Astrocyte (in vitro differentiated cells and primary cell): ENCODE measurements at regions not wholly inside any gene's neighbourhood (a gene's known extent, or its start where the extent isn't known, plus 50 kb on each side); places are given as distances from the start of the nearest gene placed in this dataset.

Source experiments
- CTCF ChIP-seq: IDR thresholded peaks from 2 replicates; pipeline ENCODE4 v1.5.1; 2011; ENCODE audit warnings: low read depth, mild to moderate bottlenecking, inconsistent platforms, low read length, moderate library complexity; ENCODE audit not compliant: insufficient read depth
- EZH2 ChIP-seq: IDR thresholded peaks from 2 replicates; pipeline ENCODE4 v1.6.1; 2012; ENCODE audit warnings: mild to moderate bottlenecking, low read length, inconsistent platforms; ENCODE audit not compliant: insufficient read depth

GRCh38 chr18:11511434-11512095 lies 97.8 kb upstream of the SLC35G4 start:
- TF ChIP-seq CTCF = no peak
- TF ChIP-seq EZH2 = no peak
